ENCODE measurements at regions not wholly inside any gene's neighbourhood (a gene's known extent, or its start where the extent isn't known, plus 50 kb on each side); places are given as distances from the start of the nearest gene placed in this dataset.

GRCh38 chr1:114314098-114314497, 160.4 kb upstream of the SYT6 start:
- DNase-seq (ENCODE audit: low spot score) = no peak

- DNase-seq (ENCODE audit: low spot score) = no peak
Observed at GRCh38 chr1:114310695-114311271, 157.1 kb upstream of the SYT6 start.

- DNase-seq (ENCODE audit: low spot score) = no peak
Observed at GRCh38 chr1:114302821-114303220, 149.2 kb upstream of the SYT6 start.

GRCh38 chr1:114299331-114299975, 145.8 kb upstream of the SYT6 start:
- no peak for DNase-seq (ENCODE audit: low spot score)

GRCh38 chr1:114298008-114298407, 144.3 kb upstream of the SYT6 start:
- no peak for DNase-seq (ENCODE audit: low spot score)

- no peak for DNase-seq (ENCODE audit: low spot score)
Observed at GRCh38 chr1:114296413-114296812, 142.7 kb upstream of the SYT6 start.

- no peak for DNase-seq (ENCODE audit: low spot score)
Observed at GRCh38 chr1:114295321-114295720, 141.7 kb upstream of the SYT6 start.

- DNase-seq (ENCODE audit: low spot score) = no peak
Observed at GRCh38 chr1:114292835-114293234, 139.2 kb upstream of the SYT6 start.

GRCh38 chr1:114292194-114292593, 138.5 kb upstream of the SYT6 start:
- no peak for DNase-seq (ENCODE audit: low spot score)

GRCh38 chr1:114290776-114291175, 137.1 kb upstream of the SYT6 start:
- DNase-seq (ENCODE audit: low spot score) = no peak

GRCh38 chr1:114290341-114290740, 136.7 kb upstream of the SYT6 start:
- DNase-seq (ENCODE audit: low spot score) = no peak

GRCh38 chr1:114289824-114290223, 136.2 kb upstream of the SYT6 start:
- DNase-seq (ENCODE audit: low spot score) = no peak

GRCh38 chr1:114289306-114289705, 135.6 kb upstream of the SYT6 start:
- DNase-seq (ENCODE audit: low spot score) = no peak

GRCh38 chr1:114286960-114287359, 133.3 kb upstream of the SYT6 start:
- DNase-seq (ENCODE audit: low spot score) = no peak

- DNase-seq (ENCODE audit: low spot score) = no peak
Observed at GRCh38 chr1:114286179-114286578, 132.5 kb upstream of the SYT6 start.

- peak; percentile 91 for DNase-seq (ENCODE audit: low spot score)
Observed at GRCh38 chr1:114282751-114283403, 129.2 kb upstream of the SYT6 start.

GRCh38 chr1:114278911-114279310, 125.2 kb upstream of the SYT6 start:
- DNase-seq (ENCODE audit: low spot score) = no peak

GRCh38 chr1:114278430-114278829, 124.8 kb upstream of the SYT6 start:
- DNase-seq (ENCODE audit: low spot score) = no peak

- no peak for DNase-seq (ENCODE audit: low spot score)
Observed at GRCh38 chr1:114274621-114275317, 121.1 kb upstream of the SYT6 start.

- DNase-seq (ENCODE audit: low spot score) = no peak
Observed at GRCh38 chr1:114272593-114272992, 118.9 kb upstream of the SYT6 start.

- no peak for DNase-seq (ENCODE audit: low spot score)
Observed at GRCh38 chr1:114270718-114271117, 117.0 kb upstream of the SYT6 start.

- no peak for DNase-seq (ENCODE audit: low spot score)
Observed at GRCh38 chr1:114270282-114270681, 116.6 kb upstream of the SYT6 start.

- no peak for DNase-seq (ENCODE audit: low spot score)
Observed at GRCh38 chr1:114269539-114269938, 115.9 kb upstream of the SYT6 start.
